IMR-90 (cell line): ENCODE measurements at regions not wholly inside any gene's neighbourhood (a gene's known extent, or its start where the extent isn't known, plus 50 kb on each side); places are given as distances from the start of the nearest gene placed in this dataset.
"Not testable (repeated sequence)": the region's sequence is repeated elsewhere in the genome, so short reads cannot be mapped to it uniquely, and the experiment has no call there.

Experiments
- BHLHE40 ChIP-seq: fragments of 150-350 bp; IDR thresholded peaks from 2 replicates; pipeline ENCODE4 v1.6.1; 2016; ENCODE audit warnings: mild to moderate bottlenecking, low read depth, low read length
- CEBPB ChIP-seq: IDR thresholded peaks from 2 replicates; pipeline ENCODE4 v1.6.1; 2012; ENCODE audit warnings: low read depth, low read length, improper control_type of control experiment
- CTCF ChIP-seq: conservative IDR thresholded peaks from 2 replicates; pipeline ENCODE4 v1.5.1; 2012; ENCODE audit warnings: mild to moderate bottlenecking, low read depth, low read length, improper control_type of control experiment
- ELK1 ChIP-seq: fragments of 150-350 bp; IDR thresholded peaks from 2 replicates; pipeline ENCODE4 v1.6.1; 2016; ENCODE audit warnings: low read depth, mild to moderate bottlenecking, low read length, moderate library complexity, borderline replicate concordance
- FOS ChIP-seq: fragments of 150-350 bp; IDR thresholded peaks from 2 replicates; pipeline ENCODE4 v1.6.1; 2016; ENCODE audit warnings: low read depth, low read length
- POLR2A ChIP-seq: IDR thresholded peaks from 2 replicates; pipeline ENCODE4 v1.6.1; 2012; ENCODE audit warnings: mild to moderate bottlenecking, low read depth, low read length
- RAD21 ChIP-seq: IDR thresholded peaks from 2 replicates; pipeline ENCODE4 v1.6.1; 2012; ENCODE audit warnings: low read length, improper control_type of control experiment
- RFX5 ChIP-seq: IDR thresholded peaks from 2 replicates; pipeline ENCODE4 v1.8.0; 2012; ENCODE audit warnings: low read depth, mild to moderate bottlenecking, low read length, moderate library complexity
- SMC3 ChIP-seq: fragments of 150-350 bp; IDR thresholded peaks from 2 replicates; pipeline ENCODE4 v1.6.1; 2016; ENCODE audit warnings: low read depth, mild to moderate bottlenecking, antibody characterized with exemption, low read length, moderate library complexity
- USF2 ChIP-seq: fragments of 150-350 bp; IDR thresholded peaks from 2 replicates; pipeline ENCODE4 v1.6.1; 2017; ENCODE audit warnings: mild to moderate bottlenecking, antibody characterized with exemption, low read length, low read depth

GRCh38 chr16:21513812-21514473 is 85.4 kb upstream of the METTL9 start:
- not testable (repeated sequence) for TF ChIP-seq CTCF, USF2, CEBPB, POLR2A, ELK1, BHLHE40, FOS, RAD21, RFX5, SMC3
